HG02870 (cell line): ENCODE measurements at regions not wholly inside any gene's neighbourhood (a gene's known extent, or its start where the extent isn't known, plus 50 kb on each side); places are given as distances from the start of the nearest gene placed in this dataset.
A peak's percentile ranks its signal among the peaks of the same experiment; 100 is the strongest.

Experiments used
- ATAC-seq: cut with Tn5 transposase; IDR thresholded peaks from one replicate; pipeline ENCODE4 v1.9.1; 2021; ENCODE audit warnings: mild to moderate bottlenecking, moderate library complexity; ENCODE audit not compliant: unreplicated experiment

GRCh38 chr5:128876569-128877382 lies 88.5 kb upstream of the SLC27A6 start:
- ATAC-seq = no peak

GRCh38 chr5:128877476-128877875 lies 87.8 kb upstream of the SLC27A6 start:
- ATAC-seq = no peak

- ATAC-seq = no peak
These were observed 83.7 kb upstream of the SLC27A6 start for GRCh38 chr5:128881502-128882018.

GRCh38 chr5:128885649-128886255 lies 79.5 kb upstream of the SLC27A6 start:
- ATAC-seq = no peak

- ATAC-seq = no peak
These were observed 70.2 kb upstream of the SLC27A6 start for GRCh38 chr5:128895122-128895521.

- ATAC-seq = no peak
These were observed 68.6 kb upstream of the SLC27A6 start for GRCh38 chr5:128896675-128897074.

GRCh38 chr5:128903550-128903949 lies 61.7 kb upstream of the SLC27A6 start:
- ATAC-seq = no peak

- no peak for ATAC-seq
These were observed 60.3 kb upstream of the SLC27A6 start for GRCh38 chr5:128904805-128905567.

GRCh38 chr5:128905568-128906110 lies 59.6 kb upstream of the SLC27A6 start:
- peak; percentile 93 for ATAC-seq

GRCh38 chr5:128913551-128913950 lies 51.7 kb upstream of the SLC27A6 start:
- ATAC-seq = peak; percentile 96
